ENCODE measurements at regions not wholly inside any gene's neighbourhood (a gene's known extent, or its start where the extent isn't known, plus 50 kb on each side); places are given as distances from the start of the nearest gene placed in this dataset.

DNA sequence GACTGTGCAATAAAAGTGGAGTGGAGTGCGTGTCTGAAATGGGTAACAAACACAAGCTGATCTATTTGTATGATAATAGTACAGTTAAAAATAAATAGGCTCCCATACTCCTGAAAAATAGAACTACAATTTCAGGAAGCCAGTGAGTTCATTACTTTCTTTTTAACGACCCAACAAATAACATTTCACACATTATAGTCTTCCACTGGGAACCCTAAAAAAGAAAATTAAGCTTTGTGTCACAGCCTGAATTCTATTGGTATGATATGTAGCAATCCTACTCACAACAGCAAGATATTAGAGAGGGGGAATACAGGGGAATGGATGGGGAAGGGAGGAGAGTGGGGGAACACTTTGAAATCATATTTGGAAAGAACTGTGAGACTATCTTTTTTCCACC lies 156.9 kb upstream of the CNTN3 start:
- TF ChIP-seq CTCF (IDR thresholded peaks at IDR 0.05; ENCODE audit: control extremely low read depth in 1 of 3, insufficient read depth in 1 of 3, low read depth in 1 of 3, low read length in 3 of 3) (no peak), CHD1 (IDR thresholded peaks at IDR 0.05; ENCODE audit: low read depth, low read length) (no peak), KDM5A (IDR thresholded peaks at IDR 0.05; ENCODE audit: low read length) (no peak), NRF1 (IDR thresholded peaks at IDR 0.05; ENCODE audit: low read depth, low read length) (no peak), CTBP2 (IDR thresholded peaks at IDR 0.05; ENCODE audit: borderline replicate concordance, insufficient read depth, insufficient read length, low read length) (no peak), EZH2 (IDR thresholded peaks at IDR 0.05; ENCODE audit: low read depth, low read length, severe bottlenecking) (no peak), SP1 (IDR thresholded peaks at IDR 0.05; ENCODE audit: low read depth, low read length) (no peak)
- TF ChIP-seq, protein P1, sequence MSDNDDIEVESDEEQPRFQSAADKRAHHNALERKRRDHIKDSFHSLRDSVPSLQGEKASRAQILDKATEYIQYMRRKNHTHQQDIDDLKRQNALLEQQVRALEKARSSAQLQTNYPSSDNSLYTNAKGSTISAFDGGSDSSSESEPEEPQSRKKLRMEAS (IDR thresholded peaks at IDR 0.05): no peak
